Activated naive CD8-positive, alpha-beta T cell treated with anti-CD3 and anti-CD28 coated beads for 36 hours (primary cell): ENCODE measurements at regions not wholly inside any gene's neighbourhood (a gene's known extent, or its start where the extent isn't known, plus 50 kb on each side); places are given as distances from the start of the nearest gene placed in this dataset.
"Not testable (repeated sequence)": the region's sequence is repeated elsewhere in the genome, so short reads cannot be mapped to it uniquely, and the experiment has no call there.

Source experiments
- DNase-seq: peaks from one replicate; pipeline ENCODE4 v3.0.0; 2021
- H3K27ac Mint-ChIP-seq: one replicate; pipeline ENCODE4 v1.8.0; 2022; ENCODE audit warnings: mild to moderate bottlenecking, moderate library complexity, mixed read lengths
- H3K27me3 Mint-ChIP-seq: one replicate; pipeline ENCODE4 v1.8.0; 2022; ENCODE audit warnings: mild to moderate bottlenecking, mixed read lengths
- H3K36me3 Mint-ChIP-seq: one replicate; pipeline ENCODE4 v1.8.0; 2021; ENCODE audit warnings: mild to moderate bottlenecking, mixed read lengths
- H3K4me1 Mint-ChIP-seq: one replicate; pipeline ENCODE4 v1.8.0; 2021; ENCODE audit warnings: mixed read lengths
- H3K4me3 Mint-ChIP-seq: one replicate; pipeline ENCODE4 v1.8.0; 2022; ENCODE audit warnings: mild to moderate bottlenecking, moderate library complexity, mixed read lengths
- H3K9me3 Mint-ChIP-seq: one replicate; pipeline ENCODE4 v1.8.0; 2022; ENCODE audit warnings: mixed read lengths

GRCh38 chr4:158035662-158036195 is 137.1 kb downstream of the GASK1B start:
- Mint-ChIP-seq H3K36me3 (no peaks in the 10 kb centered on the region), H3K27me3 (no peaks in the 10 kb centered on the region), H3K9me3 (peaks cover 5% of the 10 kb centered on the region), H3K4me1 (no peaks in the 10 kb centered on the region), H3K4me3 (no peak overlapping the region), H3K27ac (no peak overlapping the region)
- DNase-seq = no peak

GRCh38 chr4:158033416-158034120 is 139.3 kb downstream of the GASK1B start:
- H3K4me1 Mint-ChIP-seq = no peaks in the 10 kb centered on the region
- DNase-seq = no peak
- no peak overlapping the region for H3K27ac Mint-ChIP-seq
- no peaks in the 10 kb centered on the region for H3K27me3 Mint-ChIP-seq
- H3K36me3 Mint-ChIP-seq = no peaks in the 10 kb centered on the region
- peaks cover 5% of the 10 kb centered on the region for H3K9me3 Mint-ChIP-seq
- H3K4me3 Mint-ChIP-seq = no peak overlapping the region

GRCh38 chr4:158032733-158033415 is 140.0 kb downstream of the GASK1B start:
- Mint-ChIP-seq H3K9me3 (peaks cover 5% of the 10 kb centered on the region), H3K27me3 (no peaks in the 10 kb centered on the region), H3K4me3 (no peak overlapping the region), H3K27ac (no peak overlapping the region), H3K4me1 (no peaks in the 10 kb centered on the region), H3K36me3 (no peaks in the 10 kb centered on the region)
- no peak for DNase-seq

GRCh38 chr4:158028381-158028780 is 144.4 kb downstream of the GASK1B start:
- not testable (repeated sequence) for H3K4me3 Mint-ChIP-seq, H3K27ac Mint-ChIP-seq, H3K27me3 Mint-ChIP-seq, H3K36me3 Mint-ChIP-seq, H3K9me3 Mint-ChIP-seq, H3K4me1 Mint-ChIP-seq, DNase-seq

GRCh38 chr4:158025131-158025530 is 147.7 kb downstream of the GASK1B start:
- H3K4me1 Mint-ChIP-seq = no peaks in the 10 kb centered on the region
- H3K36me3 Mint-ChIP-seq = no peaks in the 10 kb centered on the region
- no peak overlapping the region for H3K4me3 Mint-ChIP-seq
- DNase-seq = no peak
- H3K27me3 Mint-ChIP-seq = no peaks in the 10 kb centered on the region
- H3K27ac Mint-ChIP-seq = no peak overlapping the region
- H3K9me3 Mint-ChIP-seq = peaks cover 5% of the 10 kb centered on the region

- Mint-ChIP-seq H3K4me1 (no peaks in the 10 kb centered on the region), H3K27me3 (no peaks in the 10 kb centered on the region), H3K9me3 (no peaks in the 10 kb centered on the region), H3K36me3 (no peaks in the 10 kb centered on the region), H3K27ac (no peak overlapping the region), H3K4me3 (no peak overlapping the region)
- DNase-seq = no peak
These were observed 152.0 kb downstream of the GASK1B start for GRCh38 chr4:158020734-158021346.

- no peak for DNase-seq
- Mint-ChIP-seq H3K36me3 (no peaks in the 10 kb centered on the region), H3K4me1 (no peaks in the 10 kb centered on the region), H3K9me3 (no peaks in the 10 kb centered on the region), H3K4me3 (no peak overlapping the region), H3K27me3 (no peaks in the 10 kb centered on the region), H3K27ac (no peak overlapping the region)
These were observed 152.6 kb downstream of the GASK1B start for GRCh38 chr4:158020176-158020575.

GRCh38 chr4:158018831-158019230 is 154.0 kb downstream of the GASK1B start:
- no peaks in the 10 kb centered on the region for H3K9me3 Mint-ChIP-seq
- no peaks in the 10 kb centered on the region for H3K4me1 Mint-ChIP-seq
- no peaks in the 10 kb centered on the region for H3K36me3 Mint-ChIP-seq
- no peak for DNase-seq
- no peaks in the 10 kb centered on the region for H3K27me3 Mint-ChIP-seq
- H3K4me3 Mint-ChIP-seq = no peak overlapping the region
- H3K27ac Mint-ChIP-seq = no peak overlapping the region

GRCh38 chr4:158018221-158018830 is 154.5 kb downstream of the GASK1B start:
- no peak for DNase-seq
- Mint-ChIP-seq H3K36me3 (no peaks in the 10 kb centered on the region), H3K4me1 (no peaks in the 10 kb centered on the region)

GRCh38 chr4:158016511-158016910 is 156.3 kb downstream of the GASK1B start:
- no peaks in the 10 kb centered on the region for H3K4me1 Mint-ChIP-seq
- no peaks in the 10 kb centered on the region for H3K9me3 Mint-ChIP-seq
- DNase-seq = no peak
- H3K27me3 Mint-ChIP-seq = no peaks in the 10 kb centered on the region
- H3K4me3 Mint-ChIP-seq = no peak overlapping the region
- no peaks in the 10 kb centered on the region for H3K36me3 Mint-ChIP-seq
- H3K27ac Mint-ChIP-seq = no peak overlapping the region

More at GRCh38 chr4:158018221-158018830, 154.5 kb downstream of the GASK1B start:
- H3K4me3 Mint-ChIP-seq = no peak overlapping the region
- no peaks in the 10 kb centered on the region for H3K27me3 Mint-ChIP-seq
- no peaks in the 10 kb centered on the region for H3K9me3 Mint-ChIP-seq
- H3K27ac Mint-ChIP-seq = no peak overlapping the region

- Mint-ChIP-seq H3K27me3 (no peaks in the 10 kb centered on the region), H3K36me3 (no peaks in the 10 kb centered on the region), H3K27ac (no peak overlapping the region)
These were observed 157.6 kb downstream of the GASK1B start for GRCh38 chr4:158015241-158015640.

GRCh38 chr4:158013858-158014257 is 159.0 kb downstream of the GASK1B start:
- no peaks in the 10 kb centered on the region for H3K27me3 Mint-ChIP-seq
- H3K4me1 Mint-ChIP-seq = no peaks in the 10 kb centered on the region
- no peaks in the 10 kb centered on the region for H3K9me3 Mint-ChIP-seq
- H3K27ac Mint-ChIP-seq = no peak overlapping the region
- DNase-seq = no peak
- no peak overlapping the region for H3K4me3 Mint-ChIP-seq
- no peaks in the 10 kb centered on the region for H3K36me3 Mint-ChIP-seq

More at GRCh38 chr4:158015241-158015640, 157.6 kb downstream of the GASK1B start:
- H3K9me3 Mint-ChIP-seq = no peaks in the 10 kb centered on the region
- no peaks in the 10 kb centered on the region for H3K4me1 Mint-ChIP-seq
- no peak overlapping the region for H3K4me3 Mint-ChIP-seq
- no peak for DNase-seq

GRCh38 chr4:158010361-158010760 is 162.5 kb downstream of the GASK1B start:
- Mint-ChIP-seq H3K4me3 (no peak overlapping the region), H3K9me3 (no peaks in the 10 kb centered on the region), H3K27me3 (no peaks in the 10 kb centered on the region), H3K36me3 (no peaks in the 10 kb centered on the region), H3K27ac (no peak overlapping the region), H3K4me1 (no peaks in the 10 kb centered on the region)
- no peak for DNase-seq

- Mint-ChIP-seq H3K9me3 (no peaks in the 10 kb centered on the region), H3K27ac (no peak overlapping the region), H3K36me3 (no peaks in the 10 kb centered on the region), H3K27me3 (no peaks in the 10 kb centered on the region), H3K4me1 (no peaks in the 10 kb centered on the region), H3K4me3 (no peak overlapping the region)
- no peak for DNase-seq
These were observed 164.1 kb downstream of the GASK1B start for GRCh38 chr4:158008551-158009218.

- Mint-ChIP-seq H3K4me3 (no peak overlapping the region), H3K36me3 (no peaks in the 10 kb centered on the region), H3K4me1 (no peaks in the 10 kb centered on the region), H3K27ac (no peak overlapping the region), H3K9me3 (no peaks in the 10 kb centered on the region), H3K27me3 (no peaks in the 10 kb centered on the region)
- DNase-seq = no peak
These were observed 165.3 kb downstream of the GASK1B start for GRCh38 chr4:158007566-158007965.
